ENCODE measurements at regions not wholly inside any gene's neighbourhood (a gene's known extent, or its start where the extent isn't known, plus 50 kb on each side); places are given as distances from the start of the nearest gene placed in this dataset.

DNA sequence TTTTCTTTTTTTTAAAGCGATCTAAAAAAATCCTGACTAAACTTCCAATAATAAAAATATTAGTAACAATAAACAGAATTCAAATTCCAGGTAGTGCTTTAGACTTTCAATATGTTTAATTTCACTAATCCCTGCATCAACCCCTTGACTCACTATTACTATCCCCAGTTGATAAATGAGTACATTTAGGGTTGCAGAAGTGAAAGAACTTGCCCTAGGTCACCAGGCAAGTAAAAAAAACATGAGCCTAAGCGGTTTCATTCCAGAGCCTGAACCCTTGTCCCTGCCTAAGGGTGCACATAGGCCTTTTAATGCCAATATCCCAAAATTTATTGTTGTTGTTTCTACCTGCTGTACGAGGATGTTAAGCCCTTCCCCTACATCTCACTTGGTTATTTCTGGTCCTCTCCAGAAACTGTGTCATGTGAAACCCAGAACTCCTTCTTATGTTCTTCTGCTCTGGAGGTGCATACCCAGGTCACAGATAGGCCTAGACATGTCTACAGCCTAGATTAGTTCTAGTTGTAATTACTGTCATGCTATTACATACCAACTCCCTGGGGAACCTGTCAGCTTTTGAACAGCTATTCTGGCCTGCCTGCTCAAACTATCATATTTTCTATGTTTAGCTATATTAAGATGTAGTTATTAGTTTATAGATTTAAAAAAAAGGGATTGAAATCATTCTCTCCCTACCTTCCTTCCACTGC lies 244.5 kb upstream of the PITX2 start:
- H3K9ac ChIP-seq (ENCODE audit: insufficient read depth in 1 of 2, low read depth in 2 of 2, low read length in 2 of 2): no peak overlapping the region
- no peaks in the 10 kb centered on the region for H3K36me3 ChIP-seq (ENCODE audit: control insufficient read depth, insufficient read depth, low read length)
- no peak overlapping the region for H2AFZ ChIP-seq (ENCODE audit: low read depth, low read length)
- ATAC-seq (no peak), DNase-seq (ENCODE audit: extremely low read depth in 1 of 4, low spot score in 3 of 4) (no peak), FAIRE-seq (no peak)
- WGBS (ENCODE audit: insufficient coverage, low coverage, missing lambda C conversion rate): 0% methylated on average over 3 of the region's 3 CpGs
- intact Hi-C loops (cut with micrococcal nuclease): no loop called here
- no peaks in the 10 kb centered on the region for H3K79me2 ChIP-seq (ENCODE audit: control insufficient read depth, insufficient read depth, low read length)
- TF ChIP-seq ZNF311 (CRISPR knock-in tag; IDR thresholded peaks at IDR 0.05): no peak
- TF ChIP-seq TBL1XR1 (IDR thresholded peaks at IDR 0.05; ENCODE audit: low read length in 2 of 2): no peak
- no peak for TF ChIP-seq HNRNPUL1 (IDR thresholded peaks at IDR 0.05; ENCODE audit: low read length)
- TF ChIP-seq, protein P1, sequence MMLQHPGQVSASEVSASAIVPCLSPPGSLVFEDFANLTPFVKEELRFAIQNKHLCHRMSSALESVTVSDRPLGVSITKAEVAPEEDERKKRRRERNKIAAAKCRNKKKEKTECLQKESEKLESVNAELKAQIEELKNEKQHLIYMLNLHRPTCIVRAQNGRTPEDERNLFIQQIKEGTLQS (IDR thresholded peaks at IDR 0.05): no peak
- TF ChIP-seq, protein P1 (CRISPR knock-in tag; conservative IDR thresholded peaks at IDR 0.05): no peak
- no peak for TF ChIP-seq CREBBP (IDR thresholded peaks at IDR 0.05; ENCODE audit: low read depth, low read length)
- no peak for TF ChIP-seq SP1 (CRISPR knock-in tag; IDR thresholded peaks at IDR 0.05)
- TF ChIP-seq, protein P2, sequence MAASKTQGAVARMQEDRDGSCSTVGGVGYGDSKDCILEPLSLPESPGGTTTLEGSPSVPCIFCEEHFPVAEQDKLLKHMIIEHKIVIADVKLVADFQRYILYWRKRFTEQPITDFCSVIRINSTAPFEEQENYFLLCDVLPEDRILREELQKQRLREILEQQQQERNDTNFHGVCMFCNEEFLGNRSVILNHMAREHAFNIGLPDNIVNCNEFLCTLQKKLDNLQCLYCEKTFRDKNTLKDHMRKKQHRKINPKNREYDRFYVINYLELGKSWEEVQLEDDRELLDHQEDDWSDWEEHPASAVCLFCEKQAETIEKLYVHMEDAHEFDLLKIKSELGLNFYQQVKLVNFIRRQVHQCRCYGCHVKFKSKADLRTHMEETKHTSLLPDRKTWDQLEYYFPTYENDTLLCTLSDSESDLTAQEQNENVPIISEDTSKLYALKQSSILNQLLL (CRISPR knock-in tag; IDR thresholded peaks at IDR 0.05; ENCODE audit: borderline replicate concordance): no peak
- TF ChIP-seq PHF20 (IDR thresholded peaks at IDR 0.05; ENCODE audit: partially characterized antibody): no peak
- no peak for TF ChIP-seq SLC30A9 (CRISPR knock-in tag; IDR thresholded peaks at IDR 0.05)
- TF ChIP-seq SMARCA4 (IDR thresholded peaks at IDR 0.05): no peak
- TF ChIP-seq, protein P3, sequence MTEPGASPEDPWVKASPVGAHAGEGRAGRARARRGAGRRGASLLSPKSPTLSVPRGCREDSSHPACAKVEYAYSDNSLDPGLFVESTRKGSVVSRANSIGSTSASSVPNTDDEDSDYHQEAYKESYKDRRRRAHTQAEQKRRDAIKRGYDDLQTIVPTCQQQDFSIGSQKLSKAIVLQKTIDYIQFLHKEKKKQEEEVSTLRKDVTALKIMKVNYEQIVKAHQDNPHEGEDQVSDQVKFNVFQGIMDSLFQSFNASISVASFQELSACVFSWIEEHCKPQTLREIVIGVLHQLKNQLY (CRISPR knock-in tag; conservative IDR thresholded peaks at IDR 0.05): no peak
- TF ChIP-seq, protein P4, sequence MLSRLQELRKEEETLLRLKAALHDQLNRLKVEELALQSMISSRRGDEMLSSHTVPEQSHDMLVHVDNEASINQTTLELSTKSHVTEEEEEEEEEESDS (CRISPR knock-in tag; IDR thresholded peaks at IDR 0.05): no peak
- TF ChIP-seq, protein P5, sequence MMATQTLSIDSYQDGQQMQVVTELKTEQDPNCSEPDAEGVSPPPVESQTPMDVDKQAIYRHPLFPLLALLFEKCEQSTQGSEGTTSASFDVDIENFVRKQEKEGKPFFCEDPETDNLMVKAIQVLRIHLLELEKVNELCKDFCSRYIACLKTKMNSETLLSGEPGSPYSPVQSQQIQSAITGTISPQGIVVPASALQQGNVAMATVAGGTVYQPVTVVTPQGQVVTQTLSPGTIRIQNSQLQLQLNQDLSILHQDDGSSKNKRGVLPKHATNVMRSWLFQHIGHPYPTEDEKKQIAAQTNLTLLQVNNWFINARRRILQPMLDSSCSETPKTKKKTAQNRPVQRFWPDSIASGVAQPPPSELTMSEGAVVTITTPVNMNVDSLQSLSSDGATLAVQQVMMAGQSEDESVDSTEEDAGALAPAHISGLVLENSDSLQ (IDR thresholded peaks at IDR 0.05): no peak
- TF ChIP-seq LEF1 (IDR thresholded peaks at IDR 0.05): no peak
- TF ChIP-seq LCOR (CRISPR knock-in tag; IDR thresholded peaks at IDR 0.05): no peak
- TF ChIP-seq PTRF (tag; IDR thresholded peaks at IDR 0.05): no peak
- in situ Hi-C loops (cut with MboI): no loop called here
- H3K4me1 ChIP-seq (replicated peaks in 1 of 2; ENCODE audit: control insufficient read depth in 2 of 2, insufficient read depth in 2 of 2, low read length in 2 of 2): no peaks in the 10 kb centered on the region
- H3K9me1 ChIP-seq (ENCODE audit: control insufficient read depth, insufficient read depth, low read length): no peaks in the 10 kb centered on the region
- no peaks in the 10 kb centered on the region for H4K20me1 ChIP-seq (replicated peaks; ENCODE audit: control insufficient read depth, insufficient read depth, low read length)
- ChIA-PET POLR2A (no interaction called here), CTCF (ENCODE audit: low intra/inter-chr PET ratio) (no interaction called here)
- H3K27ac ChIP-seq (ENCODE audit: extremely low read depth, low read depth, low read length): no peak overlapping the region
- BruUV-seq (replicated peaks): no TSS peak
- no peaks in the 10 kb centered on the region; the same call in 1 of the 2 replicates for H3K9me3 ChIP-seq (replicated peaks; ENCODE audit: control insufficient read depth, insufficient read depth, low read depth, low read length)
- no peak overlapping the region for H3K4me3 ChIP-seq
- no peak overlapping the region for H3K4me2 ChIP-seq (ENCODE audit: insufficient read depth, low read length)
- H3K27me3 ChIP-seq (ENCODE audit: control insufficient read depth in 2 of 2, insufficient read depth in 2 of 2, low read length in 2 of 2): no peaks in the 10 kb centered on the region
